Pons (tissue), 1 donor: ENCODE measurements at regions not wholly inside any gene's neighbourhood (a gene's known extent, or its start where the extent isn't known, plus 50 kb on each side); places are given as distances from the start of the nearest gene placed in this dataset.
A peak's percentile ranks its signal among the peaks of the same experiment; 100 is the strongest.
"Not testable (repeated sequence)": the region's sequence is repeated elsewhere in the genome, so short reads cannot be mapped to it uniquely, and the experiment has no call there.

Experiments
- DNase-seq: peaks from one replicate; pipeline ENCODE4 v3.0.0-alpha.2; 2016; ENCODE audit warnings: low spot score

- DNase-seq: no peak
Measured at GRCh38 chr5:60546207-60546606, 153.8 kb downstream of the DEPDC1B start.

DNA sequence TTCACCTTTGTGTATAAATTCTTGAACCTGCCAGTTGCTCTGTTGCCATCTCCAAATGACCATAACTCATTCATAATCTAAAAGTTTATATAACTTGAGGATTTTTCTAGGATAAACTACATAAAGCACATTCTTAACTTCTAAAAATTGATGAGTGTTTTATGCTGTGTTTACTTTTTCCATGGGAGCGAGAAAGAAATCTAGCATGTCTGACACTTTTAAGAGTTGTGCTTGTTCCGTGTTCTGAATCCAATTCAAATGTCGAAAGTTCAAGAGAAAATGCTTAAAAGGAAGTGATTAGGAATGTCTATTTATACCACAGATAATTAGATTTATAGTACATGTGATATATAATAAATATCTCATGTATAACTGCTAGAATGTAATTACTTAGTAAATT, 154.4 kb downstream of the DEPDC1B start:
- no peak for DNase-seq

GRCh38 chr5:60544142-60544541, 155.8 kb downstream of the DEPDC1B start:
- no peak for DNase-seq

DNA sequence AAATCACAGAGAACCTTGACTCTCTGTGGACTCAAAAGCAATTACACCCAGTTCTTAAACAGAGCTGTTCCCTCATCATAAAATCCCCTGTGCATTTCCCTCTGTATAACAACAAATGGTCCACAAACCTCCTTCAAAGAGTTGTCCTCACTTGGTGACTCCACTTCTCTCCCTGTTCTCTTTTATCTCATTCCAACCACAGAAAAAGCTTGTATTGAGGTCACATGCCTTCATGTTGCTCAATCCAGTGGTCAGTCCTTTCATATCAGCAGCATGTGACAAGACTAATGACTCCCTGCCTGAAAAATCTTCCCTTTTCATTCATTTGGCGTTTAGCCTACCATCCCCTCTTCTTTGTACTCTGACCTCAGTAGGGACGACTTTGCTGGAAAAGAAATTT, 158.0 kb downstream of the DEPDC1B start:
- DNase-seq: peak; percentile 34

GRCh38 chr5:60540856-60541805, 158.8 kb downstream of the DEPDC1B start:
- DNase-seq: no peak

- DNase-seq: peak; percentile 46
Measured at GRCh38 chr5:60538955-60539866, 160.8 kb downstream of the DEPDC1B start.

GRCh38 chr5:60538426-60538825, 161.5 kb downstream of the DEPDC1B start:
- no peak for DNase-seq

DNA sequence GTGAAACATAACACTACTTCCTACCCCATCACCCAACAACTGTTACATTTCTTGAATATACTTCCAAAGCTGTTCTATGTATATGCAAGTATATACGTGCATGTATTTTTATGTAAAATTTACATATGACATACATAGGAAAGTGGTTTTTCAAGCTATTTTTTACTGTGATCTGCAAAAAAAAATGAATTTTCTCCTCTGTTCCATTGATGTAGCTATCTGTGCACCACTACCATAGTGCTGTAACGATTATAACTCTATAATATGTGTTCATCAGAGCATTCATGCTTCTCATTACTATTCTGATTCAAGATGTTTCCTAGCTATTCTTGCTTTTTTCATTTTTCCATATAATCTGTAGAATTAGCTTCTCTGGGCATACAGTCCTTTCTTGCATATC, 164.0 kb downstream of the DEPDC1B start:
- no peak for DNase-seq

DNA sequence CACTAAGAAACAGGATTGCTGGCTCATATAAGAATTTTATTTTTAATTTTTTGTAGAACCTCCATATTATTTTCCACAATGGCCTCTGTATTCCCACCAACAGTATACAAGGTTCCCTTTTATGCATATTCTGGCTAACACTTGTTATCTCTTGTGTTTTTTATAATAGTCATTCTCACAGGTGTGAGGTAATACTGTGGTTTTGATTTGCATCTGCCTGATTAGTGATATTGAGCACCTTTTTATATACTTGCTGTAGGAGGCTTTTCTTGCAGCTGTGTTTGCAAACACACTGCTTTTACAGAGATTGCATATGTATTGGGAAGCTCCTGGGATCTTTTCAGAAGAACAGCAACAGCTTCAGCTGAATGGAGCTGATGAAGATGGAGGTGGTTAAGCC, 164.8 kb downstream of the DEPDC1B start:
- no peak for DNase-seq

DNA sequence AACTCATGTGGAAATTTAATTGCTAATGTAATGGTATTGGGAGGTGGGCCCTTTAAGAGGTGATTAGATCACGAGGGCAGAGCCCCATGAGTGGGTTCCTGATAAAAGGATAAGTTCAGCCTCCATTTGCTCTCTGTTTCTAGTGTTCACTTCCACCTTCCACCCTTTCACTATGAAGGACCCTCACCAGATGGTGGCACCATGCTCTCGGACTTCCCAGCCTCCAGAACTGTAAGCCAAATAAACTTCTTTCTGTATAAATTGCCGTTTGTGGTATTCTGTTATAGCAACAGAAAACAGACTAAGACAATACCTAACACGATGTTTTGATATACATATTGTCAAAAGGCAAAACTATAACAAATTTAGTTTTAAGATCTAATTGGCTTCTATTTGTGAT, 166.2 kb downstream of the DEPDC1B start:
- peak; percentile 52 for DNase-seq

DNA sequence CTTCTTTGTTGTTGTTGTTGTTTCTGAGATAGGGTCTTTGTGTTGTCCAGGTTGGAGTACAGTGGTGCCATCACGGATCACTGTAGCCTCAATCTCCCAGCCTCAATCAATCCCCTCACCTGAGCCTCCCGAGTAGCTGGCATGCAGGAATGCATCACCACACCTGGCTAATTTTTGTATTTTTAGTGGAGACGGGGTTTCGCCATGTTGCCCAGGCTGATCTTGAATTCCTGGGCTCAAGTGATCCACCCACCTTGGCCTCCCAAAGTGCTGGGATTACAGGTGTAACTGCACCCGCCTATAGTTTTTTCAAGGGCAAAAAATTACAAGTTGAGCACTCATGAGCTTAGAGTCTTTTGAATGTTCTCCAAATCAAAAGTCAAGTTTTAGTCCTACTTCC, 167.2 kb downstream of the DEPDC1B start:
- not testable (repeated sequence) for DNase-seq

DNA sequence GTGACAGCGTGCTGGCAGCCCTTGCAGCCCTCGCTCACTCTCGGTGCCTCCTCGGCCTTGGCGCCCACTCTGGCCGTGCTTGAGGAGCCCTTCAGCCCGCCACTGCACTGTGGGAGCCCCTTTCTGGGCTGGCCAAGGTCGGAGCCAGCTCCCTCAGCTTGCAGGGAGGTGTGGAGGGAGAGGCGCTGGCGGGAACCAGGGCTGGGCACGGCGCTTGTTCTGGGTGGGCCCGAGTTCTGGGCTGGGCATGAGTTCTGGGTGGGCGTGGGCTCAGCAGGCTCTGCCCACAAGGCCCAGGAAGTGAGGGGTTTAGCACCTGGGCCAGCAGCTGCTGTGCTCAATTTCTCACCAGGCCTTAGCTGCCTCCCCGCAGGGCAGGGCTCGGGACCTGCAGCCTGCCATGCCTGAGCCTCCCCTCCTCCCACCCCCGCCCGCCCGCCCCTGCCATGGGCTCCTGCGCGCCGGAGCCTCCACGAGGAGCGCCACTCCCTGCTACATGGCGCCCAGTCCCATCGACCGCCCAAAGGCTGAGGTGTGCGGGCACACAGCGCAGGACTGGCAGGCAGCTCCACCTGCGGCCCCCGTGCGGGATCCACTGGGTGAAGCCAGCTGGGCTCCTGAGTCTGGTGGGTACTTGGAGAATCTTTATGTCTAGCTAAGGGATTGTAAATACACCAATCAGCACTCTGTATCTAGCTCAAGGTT, 169.7 kb downstream of the DEPDC1B start:
- DNase-seq: not testable (repeated sequence)

DNA sequence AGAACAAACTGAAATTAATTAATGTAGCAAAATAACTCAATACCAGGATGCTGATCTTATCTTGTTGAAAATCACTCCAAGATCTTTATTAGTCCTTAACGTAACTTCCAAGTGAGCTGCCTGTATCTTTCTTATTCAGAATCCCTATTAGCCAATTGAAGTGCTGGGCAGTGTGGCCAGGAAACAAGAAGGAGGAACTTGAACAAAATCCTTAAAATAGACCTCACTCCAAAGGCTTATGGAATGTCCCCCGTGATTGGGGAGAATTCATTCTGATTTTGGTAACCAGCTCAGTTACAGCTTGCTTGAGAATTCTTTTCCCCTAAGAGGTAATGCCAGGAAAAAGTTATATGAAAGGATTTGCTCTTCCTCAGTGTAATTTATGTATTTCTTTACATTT, 171.0 kb downstream of the DEPDC1B start:
- DNase-seq: no peak

DNA sequence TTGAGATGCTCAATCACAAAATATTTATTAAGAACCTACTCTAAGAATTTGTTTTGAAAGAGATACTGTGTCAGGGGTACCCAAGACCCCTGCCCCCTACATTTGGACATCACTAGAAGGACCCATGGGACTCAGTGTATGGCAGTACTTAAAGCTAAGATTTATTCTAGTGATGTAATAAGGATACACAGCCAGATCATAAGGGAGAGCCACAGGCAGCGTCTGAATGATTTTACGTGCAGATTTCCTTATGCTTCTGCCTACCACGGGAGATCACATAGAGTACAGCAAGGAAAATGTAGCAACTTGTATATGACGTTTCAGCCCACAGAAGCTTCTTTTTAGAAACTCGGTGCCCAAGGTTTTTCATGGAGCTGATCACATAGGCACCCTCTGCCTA, 172.9 kb downstream of the DEPDC1B start:
- no peak for DNase-seq

DNA sequence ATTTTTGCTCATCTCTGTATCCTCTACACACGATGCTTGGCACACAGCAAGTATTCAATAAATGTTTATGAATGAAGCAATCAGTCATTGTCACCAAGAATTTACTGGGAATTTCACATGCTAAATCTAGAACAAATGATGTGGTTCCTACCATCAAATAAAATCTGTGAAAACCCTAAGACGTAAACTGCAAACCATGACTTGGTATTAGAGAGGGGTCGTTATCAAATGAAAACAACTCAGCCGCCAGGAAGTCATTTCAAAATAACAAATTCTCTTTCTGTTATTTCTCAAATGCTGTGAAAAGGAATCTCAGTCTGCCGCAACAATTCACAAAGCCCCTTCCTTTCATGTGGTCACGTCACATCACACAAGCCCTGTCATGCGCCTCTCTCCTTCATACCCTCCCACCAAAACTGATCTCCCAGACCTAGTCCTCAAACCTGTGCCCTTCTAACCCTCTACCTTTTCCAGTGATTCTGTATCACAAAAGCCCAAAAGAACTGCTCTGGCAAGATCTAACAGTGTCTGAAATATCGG, 173.6 kb downstream of the DEPDC1B start:
- peak; percentile 61 for DNase-seq

DNA sequence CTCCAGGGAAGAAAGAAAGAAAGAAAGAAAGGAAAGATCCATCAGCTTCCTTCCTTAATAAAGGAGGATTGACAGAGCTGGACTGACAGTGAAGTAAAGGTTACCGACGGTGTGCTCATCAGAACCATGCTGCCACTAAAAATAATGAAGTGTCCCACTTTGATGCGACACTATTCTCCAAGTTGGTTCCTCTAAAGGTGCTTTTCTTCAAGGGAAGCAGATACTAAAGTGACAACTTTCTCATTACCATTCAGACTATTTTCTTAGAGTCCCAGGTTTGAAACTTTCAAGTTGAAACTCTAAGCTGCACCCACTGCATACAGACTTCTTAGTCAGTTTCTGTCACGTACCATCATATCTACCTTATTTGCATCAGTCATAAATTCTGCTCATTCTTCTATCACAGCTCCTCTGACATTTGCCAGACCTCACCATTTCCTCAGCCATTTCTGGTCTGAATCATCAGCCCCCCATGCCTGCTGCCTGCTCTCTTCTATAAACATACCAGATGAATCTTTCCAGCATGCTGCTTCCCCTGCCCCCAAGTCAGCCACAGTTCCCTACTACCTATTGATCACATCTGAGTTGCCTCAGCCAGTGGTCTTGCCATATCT, 177.6 kb downstream of the DEPDC1B start:
- DNase-seq: no peak

- peak; percentile 56 for DNase-seq
Measured at GRCh38 chr5:60521376-60522291, 178.3 kb downstream of the DEPDC1B start.

GRCh38 chr5:60520451-60521227, 179.3 kb downstream of the DEPDC1B start:
- no peak for DNase-seq

- DNase-seq: no peak
Measured at GRCh38 chr5:60519372-60519771, 180.6 kb downstream of the DEPDC1B start.

DNA sequence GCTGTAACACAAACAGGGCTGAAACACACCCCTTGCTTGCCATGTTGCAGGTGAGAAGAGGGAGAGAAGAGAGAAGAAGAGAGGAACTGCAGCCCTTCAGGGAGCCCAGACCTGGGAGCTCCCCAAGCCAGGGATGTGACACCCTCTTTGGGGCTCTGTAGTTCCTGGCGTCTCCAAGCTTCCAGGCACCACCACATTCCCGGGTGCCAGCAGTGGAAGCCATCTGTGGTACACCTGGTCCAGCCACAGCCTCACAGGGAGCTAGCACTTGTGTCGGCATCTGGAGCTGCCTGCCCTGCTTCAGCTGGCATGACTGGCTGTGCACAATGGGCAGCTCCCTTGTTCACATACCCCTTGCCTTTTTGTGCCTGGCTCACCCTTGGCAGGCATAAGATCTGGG, 182.1 kb downstream of the DEPDC1B start:
- DNase-seq: no peak
